Hepatocyte (in vitro differentiated cells): ENCODE measurements at regions not wholly inside any gene's neighbourhood (a gene's known extent, or its start where the extent isn't known, plus 50 kb on each side); places are given as distances from the start of the nearest gene placed in this dataset.

Experiments
- DNase-seq: peaks from one replicate; pipeline ENCODE4 v3.0.0-alpha.2; 2016; ENCODE audit warnings: low spot score
- H2AFZ ChIP-seq: fragments of 200-600 bp; sonication (generic); 2 replicates; pipeline ENCODE4 v1.6.0; 2016; ENCODE audit warnings: antibody characterized with exemption, mild to moderate bottlenecking
- H3K27ac ChIP-seq: fragments of 200-600 bp; sonication (generic); 2 replicates; pipeline ENCODE4 v1.5.1; 2016; ENCODE audit warnings: mild to moderate bottlenecking
- H3K27me3 ChIP-seq: fragments of 200-600 bp; sonication (generic); 2 replicates; pipeline ENCODE4 v1.6.1; 2016
- H3K36me3 ChIP-seq: fragments of 200-600 bp; sonication (generic); replicated peaks from 2 replicates; pipeline ENCODE4 v1.5.1; 2016; ENCODE audit warnings: low read depth; ENCODE audit not compliant: insufficient read depth
- H3K4me1 ChIP-seq: fragments of 200-600 bp; sonication (generic); 2 replicates; pipeline ENCODE4 v1.5.1; 2016; ENCODE audit warnings: mild to moderate bottlenecking, moderate library complexity; ENCODE audit not compliant: insufficient read depth
- H3K4me2 ChIP-seq: fragments of 200-600 bp; sonication (generic); 2 replicates; pipeline ENCODE4 v1.6.0; 2016
- H3K4me3 ChIP-seq: fragments of 200-600 bp; sonication (generic); 2 replicates; pipeline ENCODE4 v1.5.1; 2016; ENCODE audit warnings: mild to moderate bottlenecking
- H3K79me2 ChIP-seq: fragments of 200-600 bp; sonication (generic); 2 replicates; pipeline ENCODE4 v1.6.0; 2017; ENCODE audit warnings: mild to moderate bottlenecking
- H3K9me2 ChIP-seq: fragments of 200-600 bp; sonication (generic); replicated peaks from 2 replicates; pipeline ENCODE4 v1.6.0; 2017; ENCODE audit warnings: mild to moderate bottlenecking; ENCODE audit not compliant: insufficient read depth
- H3K9me3 ChIP-seq: fragments of 200-600 bp; sonication (generic); 2 replicates; pipeline ENCODE4 v1.5.1; 2016; ENCODE audit warnings: low read depth, mild to moderate bottlenecking
- H4K20me1 ChIP-seq: fragments of 200-600 bp; sonication (generic); 2 replicates; pipeline ENCODE4 v1.6.0; 2016; ENCODE audit warnings: mild to moderate bottlenecking; ENCODE audit not compliant: insufficient read depth, poor library complexity, severe bottlenecking
- CTCF ChIP-seq: fragments of 200-600 bp; sonication (generic); IDR thresholded peaks from 2 replicates; pipeline ENCODE4 v1.5.1; 2016; ENCODE audit warnings: antibody characterized with exemption, mild to moderate bottlenecking; ENCODE audit not compliant: poor library complexity
- EZH2 ChIP-seq: fragments of 200-600 bp; sonication (generic); IDR thresholded peaks from 2 replicates; pipeline ENCODE4 v1.6.1; 2016; ENCODE audit warnings: antibody characterized with exemption, mild to moderate bottlenecking, borderline replicate concordance
- EZH2phosphoT487 ChIP-seq: fragments of 200-600 bp; sonication (generic); IDR thresholded peaks from one replicate; pipeline ENCODE4 v1.6.1; 2018; ENCODE audit warnings: antibody characterized with exemption, mild to moderate bottlenecking, low read depth, moderate library complexity; ENCODE audit not compliant: unreplicated experiment, severe bottlenecking
- WGBS: methylation state at CpG from one replicate; pipeline ENCODE4 v1.1.6; 2016; ENCODE audit warnings: low lambda C conversion rate; ENCODE audit errors: missing lambda C conversion rate; 5-methylcytosine and 5-hydroxymethylcytosine counted together

GRCh38 chr2:47235132-47235531, 58.8 kb upstream of the CALM2 start:
- Histone ChIP-seq H3K36me3 (no peaks in the 10 kb centered on the region), H2AFZ (no peak overlapping the region), H3K4me3 (no peak overlapping the region), H3K79me2 (no peaks in the 10 kb centered on the region), H3K27me3 (no peaks in the 10 kb centered on the region), H4K20me1 (no peaks in the 10 kb centered on the region), H3K4me2 (no peak overlapping the region), H3K9me2 (no peaks in the 10 kb centered on the region), H3K4me1 (peaks cover 18% of the 10 kb centered on the region), H3K9me3 (no peaks in the 10 kb centered on the region), H3K27ac (no peak overlapping the region)
- DNase-seq: peak; percentile 7
- 82% methylated on average over 2 of the region's 2 CpGs for WGBS
- TF ChIP-seq EZH2phosphoT487 (no peak), CTCF (no peak), EZH2 (no peak)

GRCh38 chr2:47234456-47234855, 58.1 kb upstream of the CALM2 start:
- Histone ChIP-seq H2AFZ (no peak overlapping the region), H3K9me2 (no peaks in the 10 kb centered on the region), H3K79me2 (no peaks in the 10 kb centered on the region), H3K4me1 (peaks cover 18% of the 10 kb centered on the region), H4K20me1 (no peaks in the 10 kb centered on the region), H3K9me3 (no peaks in the 10 kb centered on the region), H3K36me3 (no peaks in the 10 kb centered on the region), H3K4me2 (no peak overlapping the region), H3K27me3 (no peaks in the 10 kb centered on the region), H3K4me3 (no peak overlapping the region), H3K27ac (no peak overlapping the region)
- WGBS: 94% methylated on average over 6 of the region's 6 CpGs
- no peak for DNase-seq
- TF ChIP-seq EZH2phosphoT487 (no peak), EZH2 (no peak), CTCF (no peak)

- Histone ChIP-seq H3K4me2 (no peak overlapping the region), H3K9me3 (no peaks in the 10 kb centered on the region), H3K4me3 (no peak overlapping the region), H3K4me1 (peaks cover 14% of the 10 kb centered on the region), H3K27me3 (no peaks in the 10 kb centered on the region), H3K27ac (no peak overlapping the region), H3K9me2 (no peaks in the 10 kb centered on the region), H2AFZ (no peak overlapping the region), H3K36me3 (no peaks in the 10 kb centered on the region), H3K79me2 (no peaks in the 10 kb centered on the region), H4K20me1 (no peaks in the 10 kb centered on the region)
- DNase-seq: peak; percentile 40
- TF ChIP-seq EZH2 (no peak), CTCF (no peak), EZH2phosphoT487 (no peak)
- 65% methylated on average over 8 of the region's 8 CpGs for WGBS
Observed at GRCh38 chr2:47232738-47233415, 56.6 kb upstream of the CALM2 start.
